ENCODE measurements at regions not wholly inside any gene's neighbourhood (a gene's known extent, or its start where the extent isn't known, plus 50 kb on each side); places are given as distances from the start of the nearest gene placed in this dataset.

DNA sequence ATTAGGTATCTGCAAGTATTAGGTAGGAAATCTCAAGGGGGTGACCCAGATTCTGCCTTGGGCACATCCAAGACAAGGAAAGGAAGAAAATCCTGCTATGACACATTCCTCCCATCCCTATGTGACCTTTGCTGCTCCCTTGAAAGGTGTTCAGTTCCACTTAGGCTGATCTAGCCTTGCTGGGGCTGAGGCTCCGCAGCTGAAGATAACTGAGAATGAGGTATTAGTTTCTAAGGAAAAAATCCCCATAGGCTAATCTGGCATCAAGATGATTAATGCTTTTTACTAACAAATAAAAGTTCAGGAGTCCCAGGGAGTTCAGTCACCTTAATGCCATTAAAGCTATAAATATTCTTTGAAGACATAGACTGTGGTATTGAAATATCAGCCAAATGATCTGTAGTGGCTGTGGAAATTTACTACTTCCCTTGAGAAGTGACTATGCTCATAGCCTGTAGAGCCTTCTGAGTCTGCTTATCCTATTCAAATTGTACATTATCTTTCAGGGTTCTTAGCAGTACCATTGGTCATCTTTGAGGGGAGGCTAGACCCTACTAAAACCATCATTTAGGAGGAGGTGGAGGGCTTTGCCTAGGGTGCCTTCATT, 239.9 kb upstream of the RAG2 start:
- TF ChIP-seq SUZ12 (IDR thresholded peaks at IDR 0.05) (no peak), NFRKB (IDR thresholded peaks at IDR 0.05) (no peak), ZNF384 (IDR thresholded peaks at IDR 0.05) (no peak)
